SK-N-SH treated with all-trans-retinoic acid at 6 μM for 48 hours (cell line): ENCODE measurements at regions not wholly inside any gene's neighbourhood (a gene's known extent, or its start where the extent isn't known, plus 50 kb on each side); places are given as distances from the start of the nearest gene placed in this dataset.

ENCODE experiments used
- ATAC-seq: fragments of 200-7000 bp; cut with Tn5 transposase; 3 replicates; pipeline ENCODE4 v1.9.1; 2020; ENCODE audit warnings: mild to moderate bottlenecking, moderate library complexity
- ARNTL ChIP-seq: fragments of 450-650 bp; formaldehyde crosslinking; IDR thresholded peaks from 2 replicates; pipeline ENCODE4 v1.5.0; 2020; ENCODE audit warnings: low read depth, mild to moderate bottlenecking, moderate library complexity, borderline replicate concordance
- BACH2 ChIP-seq: fragments of 250-450 bp; sonication (Bioruptor Pico); IDR thresholded peaks from 2 replicates; pipeline ENCODE4 v1.9.0; 2021; ENCODE audit warnings: mild to moderate bottlenecking, borderline replicate concordance
- CREB5 ChIP-seq: fragments of 250-450 bp; sonication (Bioruptor Pico); IDR thresholded peaks from 2 replicates; pipeline ENCODE4 v1.5.1; 2020; ENCODE audit warnings: low read depth, mild to moderate bottlenecking, moderate library complexity
- CSDC2 ChIP-seq: fragments of 250-450 bp; sonication (Bioruptor Pico); IDR thresholded peaks from 2 replicates; pipeline ENCODE4 v1.5.0; 2020; ENCODE audit warnings: mild to moderate bottlenecking, moderate library complexity
- CSRNP3 ChIP-seq: fragments of 250-450 bp; sonication (Bioruptor Pico); IDR thresholded peaks from 2 replicates; pipeline ENCODE4 v1.5.1; 2021; ENCODE audit warnings: mild to moderate bottlenecking, moderate library complexity
- ESRRG ChIP-seq: fragments of 250-450 bp; sonication (Bioruptor Pico); IDR thresholded peaks from 2 replicates; pipeline ENCODE4 v1.6.1; 2021; ENCODE audit warnings: mild to moderate bottlenecking
- GLIS3 ChIP-seq: fragments of 250-450 bp; sonication (Bioruptor Pico); IDR thresholded peaks from 2 replicates; pipeline ENCODE4 v1.5.0; 2020; ENCODE audit warnings: mild to moderate bottlenecking, moderate library complexity
- ISL1 ChIP-seq: fragments of 250-450 bp; sonication (Bioruptor Pico); IDR thresholded peaks from 2 replicates; pipeline ENCODE4 v2.1.2; 2022; ENCODE audit warnings: mild to moderate bottlenecking, moderate library complexity
- OSR1 ChIP-seq: fragments of 250-450 bp; sonication (Bioruptor Pico); IDR thresholded peaks from 2 replicates; pipeline ENCODE4 v1.8.0; 2022; ENCODE audit warnings: moderate library complexity, mild to moderate bottlenecking, inconsistent platforms
- PATZ1 ChIP-seq: fragments of 250-450 bp; sonication (Bioruptor Pico); IDR thresholded peaks from 2 replicates; pipeline ENCODE4 v1.8.0; 2020; ENCODE audit warnings: mild to moderate bottlenecking, moderate library complexity, borderline replicate concordance
- POU6F1 ChIP-seq: fragments of 250-450 bp; sonication (Bioruptor Pico); IDR thresholded peaks from 2 replicates; pipeline ENCODE4 v1.8.0; 2021; ENCODE audit warnings: low read depth, mild to moderate bottlenecking, moderate library complexity, borderline replicate concordance
- PPARA ChIP-seq: fragments of 250-450 bp; sonication (Bioruptor Pico); IDR thresholded peaks from 2 replicates; pipeline ENCODE4 v1.5.0; 2020; ENCODE audit warnings: mild to moderate bottlenecking, borderline replicate concordance
- SNAI2 ChIP-seq: fragments of 250-450 bp; sonication (Bioruptor Pico); IDR thresholded peaks from 2 replicates; pipeline ENCODE4 v1.5.0; 2020; ENCODE audit warnings: mild to moderate bottlenecking, moderate library complexity
- TCF4 ChIP-seq: fragments of 250-450 bp; sonication (Bioruptor Pico); IDR thresholded peaks from 2 replicates; pipeline ENCODE4 v1.8.0; 2021; ENCODE audit warnings: mild to moderate bottlenecking, moderate library complexity, borderline replicate concordance
- TOX ChIP-seq: fragments of 250-450 bp; sonication (Bioruptor Pico); IDR thresholded peaks from 2 replicates; pipeline ENCODE4 v1.8.0; 2021; ENCODE audit warnings: mild to moderate bottlenecking, moderate library complexity, borderline replicate concordance
- TSHZ2 ChIP-seq: fragments of 250-450 bp; sonication (Bioruptor Pico); IDR thresholded peaks from 2 replicates; pipeline ENCODE4 v1.5.0; 2020; ENCODE audit warnings: mild to moderate bottlenecking, moderate library complexity
- ZC3H10 ChIP-seq: fragments of 250-450 bp; sonication (Bioruptor Pico); IDR thresholded peaks from 2 replicates; pipeline ENCODE4 v1.5.1; 2021; ENCODE audit warnings: mild to moderate bottlenecking, moderate library complexity
- ZFP3 ChIP-seq: fragments of 250-450 bp; sonication (Bioruptor Pico); IDR thresholded peaks from 2 replicates; pipeline ENCODE4 v1.5.0; 2020; ENCODE audit warnings: mild to moderate bottlenecking, moderate library complexity
- ZFP30 ChIP-seq: fragments of 450-650 bp; formaldehyde crosslinking; IDR thresholded peaks from 2 replicates; pipeline ENCODE4 v1.5.0; 2022; ENCODE audit warnings: mild to moderate bottlenecking, moderate library complexity
- ZNF565 ChIP-seq: fragments of 450-650 bp; formaldehyde crosslinking; conservative IDR thresholded peaks from 2 replicates; pipeline ENCODE4 v1.5.0; 2020; ENCODE audit warnings: low read depth, mild to moderate bottlenecking, moderate library complexity
- ZNF8 ChIP-seq: fragments of 450-650 bp; formaldehyde crosslinking; IDR thresholded peaks from 2 replicates; pipeline ENCODE4 v1.5.0; 2020; ENCODE audit warnings: mild to moderate bottlenecking, moderate library complexity

- no peak for TF ChIP-seq GLIS3
- TF ChIP-seq TSHZ2 (CRISPR knock-in tag), result no peak
- no peak for TF ChIP-seq ZC3H10
- no peak for TF ChIP-seq OSR1 (CRISPR knock-in tag)
- TF ChIP-seq PPARA, result no peak
- no peak for TF ChIP-seq POU6F1 (CRISPR knock-in tag)
- no peak for TF ChIP-seq TCF4 (CRISPR knock-in tag)
- no peak for TF ChIP-seq ZNF8 (CRISPR knock-in tag)
- TF ChIP-seq CSDC2 (CRISPR knock-in tag), result no peak
- no peak for TF ChIP-seq ZFP3 (CRISPR knock-in tag)
- TF ChIP-seq PATZ1 (CRISPR knock-in tag), result no peak
- no peak for TF ChIP-seq BACH2 (CRISPR knock-in tag)
- no peak for TF ChIP-seq TOX
- no peak for TF ChIP-seq CSRNP3 (CRISPR knock-in tag)
- TF ChIP-seq ZFP30 (CRISPR knock-in tag), result no peak
- no peak for TF ChIP-seq ARNTL (CRISPR knock-in tag)
- TF ChIP-seq ISL1 (CRISPR knock-in tag), result no peak
- TF ChIP-seq CREB5 (CRISPR knock-in tag), result no peak
- TF ChIP-seq ESRRG, result no peak
- no peak for TF ChIP-seq ZNF565
- TF ChIP-seq, all 23 proteins: peak for 0
- ATAC-seq, result no peak
These were observed 56.0 kb upstream of the DCD start for GRCh38 chr12:54704202-54704601.

GRCh38 chr12:54701940-54702592, 53.9 kb upstream of the DCD start:
- ATAC-seq, result peak; percentile 77
- TF ChIP-seq POU6F1 (CRISPR knock-in tag), result no peak
- no peak for TF ChIP-seq ESRRG
- TF ChIP-seq ZFP30 (CRISPR knock-in tag), result no peak
- TF ChIP-seq ARNTL (CRISPR knock-in tag), result no peak
- no peak for TF ChIP-seq TOX
- TF ChIP-seq BACH2 (CRISPR knock-in tag), result no peak
- TF ChIP-seq CSRNP3 (CRISPR knock-in tag), result no peak
- TF ChIP-seq GLIS3, result no peak
- TF ChIP-seq OSR1 (CRISPR knock-in tag), result no peak
- TF ChIP-seq SNAI2 (CRISPR knock-in tag), result no peak
- no peak for TF ChIP-seq PPARA
- TF ChIP-seq ZNF8 (CRISPR knock-in tag), result no peak
- TF ChIP-seq ZC3H10, result no peak
